NB4 (cell line): ENCODE measurements at regions not wholly inside any gene's neighbourhood (a gene's known extent, or its start where the extent isn't known, plus 50 kb on each side); places are given as distances from the start of the nearest gene placed in this dataset.

Experiments used
- CTCF ChIP-seq: IDR thresholded peaks from one replicate; pipeline ENCODE4 v1.5.1; 2012; ENCODE audit warnings: low read depth, low read length
- POLR2A ChIP-seq: IDR thresholded peaks from 2 replicates; pipeline ENCODE4 v1.6.1; 2011; ENCODE audit warnings: mild to moderate bottlenecking; ENCODE audit not compliant: insufficient read length; ENCODE audit errors: extremely low read depth

GRCh38 chr7:431041-431440, 88.6 kb downstream of the PDGFA start:
- TF ChIP-seq CTCF (no peak), POLR2A (no peak)
